H1 (cell line): ENCODE measurements at regions not wholly inside any gene's neighbourhood (a gene's known extent, or its start where the extent isn't known, plus 50 kb on each side); places are given as distances from the start of the nearest gene placed in this dataset.

ENCODE experiments used
- CTCF ChIA-PET: fragments of 300-600 bp; sonication (Branson Sonifier 250); formaldehyde crosslinking; loops from one replicate; lab custom pipeline; 2021; ENCODE audit not compliant: partially characterized antibody; lab: Charles Lee
- POLR2A ChIA-PET: fragments of 300-600 bp; sonication (Branson Sonifier 250); formaldehyde crosslinking; loops from one replicate; lab custom pipeline; 2021; ENCODE audit warnings: inconsistent platforms; ENCODE audit not compliant: partially characterized antibody; lab: Charles Lee
- DNase-seq, 2 experiments: peaks; one replicate each; pipeline versions ENCODE4 v3.0.0 to v3.0.0-alpha.2; 2010 to 2022; ENCODE audit warnings: low spot score in 2 of 2, low read depth in 1 of 2, mixed read lengths in 1 of 2
- FAIRE-seq: peaks from 2 replicates; lab custom pipeline; 2011; peaks lifted over from hg19 to GRCh38; lab: Jason Lieb, UNC
- H2AFZ ChIP-seq: 2 replicates; pipeline ENCODE4 v1.8.1; 2012; ENCODE audit warnings: low read length, inconsistent platforms
- H2AK5ac ChIP-seq: 2 replicates; pipeline ENCODE4 v1.6.1; 2013; ENCODE audit warnings: low read depth, low read length
- H2BK120ac ChIP-seq: replicated peaks from 2 replicates; pipeline ENCODE3; 2013; ENCODE audit warnings: low read depth, low read length, inconsistent platforms
- H2BK12ac ChIP-seq: 2 replicates; pipeline ENCODE4 v1.6.1; 2013; ENCODE audit warnings: low read depth, low read length
- H2BK15ac ChIP-seq: 2 replicates; pipeline ENCODE4 v1.6.1; 2013; ENCODE audit warnings: low read length
- H2BK20ac ChIP-seq: 2 replicates; pipeline ENCODE4 v1.6.1; 2013; ENCODE audit warnings: low read length
- H2BK5ac ChIP-seq: 2 replicates; pipeline ENCODE4 v1.6.1; 2013; ENCODE audit warnings: low read depth, low read length
- H3K14ac ChIP-seq: 2 replicates; pipeline ENCODE4 v1.6.1; 2013; ENCODE audit warnings: inconsistent platforms; ENCODE audit not compliant: insufficient read length
- H3K18ac ChIP-seq: 2 replicates; pipeline ENCODE4 v1.6.1; 2013; ENCODE audit warnings: low read length; ENCODE audit errors: extremely low read depth
- H3K23ac ChIP-seq: 2 replicates; pipeline ENCODE4 v1.6.1; 2013; ENCODE audit warnings: inconsistent platforms; ENCODE audit not compliant: insufficient read length
- H3K23me2 ChIP-seq: 2 replicates; pipeline ENCODE4 v1.6.1; 2013; ENCODE audit warnings: low read depth, low read length
- H3K27ac ChIP-seq: 2 replicates; pipeline ENCODE4 v1.6.1; 2011; ENCODE audit warnings: low read depth, low read length, inconsistent platforms
- H3K27me3 ChIP-seq, 4 experiments: replicated peaks in 1 of 4; 1 replicate in 1 of 4; 2 replicates in 3 of 4; pipeline versions ENCODE4 v1.6.1 to v1.8.1; 2011 to 2013; ENCODE audit warnings: low read length in 3 of 4, mild to moderate bottlenecking in 3 of 4, inconsistent platforms in 2 of 4, mixed read lengths in 2 of 4, moderate library complexity in 1 of 4; ENCODE audit not compliant: control insufficient read depth in 3 of 4, insufficient read depth in 3 of 4; ENCODE audit errors: extremely low read depth in 1 of 4
- H3K36me3 ChIP-seq, 4 experiments: 2 replicates each; pipeline versions ENCODE4 v1.6.1 to v1.8.1; 2011 to 2013; ENCODE audit warnings: mild to moderate bottlenecking in 4 of 4, low read length in 3 of 4, moderate library complexity in 2 of 4, control low read depth in 1 of 4, inconsistent platforms in 1 of 4; ENCODE audit not compliant: insufficient read depth in 4 of 4, control insufficient read depth in 2 of 4
- H3K4ac ChIP-seq: replicated peaks from 2 replicates; pipeline ENCODE3; 2013; ENCODE audit warnings: low read length, low read depth, mixed read lengths, inconsistent platforms; ENCODE audit not compliant: insufficient read length
- H3K4me1 ChIP-seq, 4 experiments: replicated peaks in 1 of 4; 1 replicate in 1 of 4; 2 replicates in 3 of 4; pipeline versions ENCODE4 v1.6.1 to v1.8.1; 2011 to 2013; ENCODE audit warnings: low read length in 3 of 4, inconsistent platforms in 2 of 4, mixed read lengths in 1 of 4; ENCODE audit not compliant: insufficient read depth in 4 of 4, control insufficient read depth in 3 of 4
- H3K4me2 ChIP-seq, 2 experiments: 2 replicates each; pipeline versions ENCODE4 v1.6.1 to v1.8.1; 2011 to 2013; ENCODE audit warnings: low read depth in 2 of 2, low read length in 2 of 2, control low read depth in 1 of 2, inconsistent platforms in 1 of 2, mild to moderate bottlenecking in 1 of 2; ENCODE audit not compliant: insufficient read depth in 1 of 2
- H3K4me3 ChIP-seq, 4 experiments: fragments of 200-600, 300-600 bp in 1 of 4; sonication (generic), shearing (Covaris generic), sonication (Bioruptor Twin) in 1 of 4; 2 replicates each; pipeline versions ENCODE4 v1.5.1 to v1.8.1; 2011 to 2016; ENCODE audit warnings: low read length in 4 of 4, low read depth in 3 of 4, control low read depth in 2 of 4, inconsistent platforms in 2 of 4, mild to moderate bottlenecking in 2 of 4, mixed read lengths in 1 of 4, moderate library complexity in 1 of 4; ENCODE audit not compliant: insufficient read depth in 2 of 4; ENCODE audit errors: extremely low read depth in 1 of 4
- H3K56ac ChIP-seq: replicated peaks from 2 replicates; pipeline ENCODE3; 2013; ENCODE audit warnings: low read depth, mild to moderate bottlenecking, mixed read lengths, low read length, inconsistent platforms; ENCODE audit not compliant: insufficient read length
- H3K79me1 ChIP-seq: 2 replicates; pipeline ENCODE4 v1.6.1; 2013; ENCODE audit warnings: low read depth, low read length, control low read depth
- H3K79me2 ChIP-seq, 2 experiments: 2 replicates each; pipeline versions ENCODE4 v1.6.1 to v1.8.1; 2012 to 2013; ENCODE audit warnings: low read length in 2 of 2, mild to moderate bottlenecking in 2 of 2, inconsistent platforms in 1 of 2; ENCODE audit not compliant: insufficient read depth in 2 of 2, control insufficient read depth in 1 of 2
- H3K9ac ChIP-seq, 4 experiments: replicated peaks in 1 of 4; 1 replicate in 1 of 4; 2 replicates in 3 of 4; pipeline versions ENCODE4 v1.6.1 to v1.8.1; 2011 to 2013; ENCODE audit warnings: low read depth in 3 of 4, low read length in 3 of 4, control low read depth in 2 of 4, mild to moderate bottlenecking in 2 of 4, moderate library complexity in 2 of 4, inconsistent platforms in 1 of 4; ENCODE audit errors: extremely low read depth in 1 of 4
- H3K9me3 ChIP-seq, 2 experiments: 2 replicates each; pipeline versions ENCODE4 v1.6.1 to v1.8.1; 2012 to 2013; ENCODE audit warnings: mild to moderate bottlenecking in 2 of 2, moderate library complexity in 2 of 2, control low read depth in 1 of 2, inconsistent platforms in 1 of 2, low read depth in 1 of 2, low read length in 1 of 2, mixed read lengths in 1 of 2; ENCODE audit not compliant: insufficient read depth in 2 of 2
- H4K20me1 ChIP-seq, 2 experiments: replicated peaks in 1 of 2; 2 replicates each; pipeline versions ENCODE3 to v1.8.1; 2011 to 2013; ENCODE audit warnings: inconsistent platforms in 2 of 2, low read length in 2 of 2, mild to moderate bottlenecking in 1 of 2; ENCODE audit not compliant: insufficient read depth in 2 of 2, control insufficient read depth in 1 of 2
- H4K5ac ChIP-seq: 2 replicates; pipeline ENCODE4 v1.6.1; 2013; ENCODE audit warnings: low read length, low read depth, mixed read lengths, inconsistent platforms; ENCODE audit not compliant: insufficient read length
- H4K8ac ChIP-seq: 2 replicates; pipeline ENCODE4 v1.8.0; 2013; ENCODE audit warnings: mild to moderate bottlenecking, moderate library complexity, low read length, inconsistent platforms; ENCODE audit not compliant: insufficient read depth; ENCODE audit errors: extremely low read depth
- H4K91ac ChIP-seq: replicated peaks from 2 replicates; pipeline ENCODE3; 2013; ENCODE audit warnings: low read length, mixed read lengths, inconsistent platforms; ENCODE audit not compliant: insufficient read length
- KDM4A ChIP-seq: IDR thresholded peaks from one replicate; pipeline ENCODE4 v1.7.1; 2012; ENCODE audit warnings: low read depth, mild to moderate bottlenecking, moderate library complexity, low read length, inconsistent platforms; ENCODE audit not compliant: severe bottlenecking
- SIX5 ChIP-seq: IDR thresholded peaks from 2 replicates; pipeline ENCODE4 v1.6.1; 2011; ENCODE audit warnings: mild to moderate bottlenecking, low read depth, low read length

DNA sequence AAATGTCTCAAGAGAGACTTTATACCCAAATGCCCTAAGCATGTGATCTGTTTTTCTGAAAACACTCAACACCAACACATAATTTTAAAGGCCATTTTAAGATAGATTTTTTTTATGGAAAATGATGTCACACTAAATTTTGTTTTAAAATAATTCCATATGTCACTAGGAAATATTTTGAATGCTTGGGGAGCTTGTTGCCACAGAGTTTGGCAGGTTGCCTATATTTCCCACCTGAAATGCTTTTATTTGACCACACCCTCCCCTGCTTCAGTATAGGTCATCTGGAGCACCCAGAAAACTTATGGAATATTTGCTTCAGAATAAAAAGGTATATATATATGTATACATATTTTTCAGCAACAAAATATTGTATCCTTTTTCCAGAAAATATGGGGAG, 180.0 kb upstream of the ANK3 start:
- Histone ChIP-seq H3K9me3 (peaks cover 5% of the 10 kb centered on the region in 2 experiments; a peak in 2 of 4 replicates), H3K79me2 (no peaks in the 10 kb centered on the region), H3K27me3 (no peaks in the 10 kb centered on the region), H3K4me3 (no peak overlapping the region), H3K36me3 (no peaks in the 10 kb centered on the region), H2AFZ (no peak overlapping the region), H3K4ac (no peak overlapping the region), H4K91ac (no peak overlapping the region), H2BK20ac (no peak overlapping the region), H3K18ac (no peak overlapping the region), H4K5ac (no peak overlapping the region), H3K4me2 (no peak overlapping the region), H3K23me2 (no peaks in the 10 kb centered on the region; the same call in 1 of the 2 replicates), H4K20me1 (no peaks in the 10 kb centered on the region), H3K4me1 (peaks cover 0 to 14% (median 12%) of the 10 kb centered on the region in 4 experiments), H4K8ac (no peak overlapping the region), H2BK5ac (no peak overlapping the region), H3K23ac (no peak overlapping the region), H3K9ac (no peak overlapping the region), H2BK15ac (no peak overlapping the region), H2BK120ac (no peak overlapping the region), H3K79me1 (no peaks in the 10 kb centered on the region), H3K27ac (no peak overlapping the region), H3K56ac (no peak overlapping the region), H3K14ac (no peak overlapping the region), H2AK5ac (no peak overlapping the region), H2BK12ac (no peak overlapping the region)
- FAIRE-seq (no peak), DNase-seq (no peak)
- ChIA-PET POLR2A (no interaction called here), CTCF (interaction anchor here (1.0 kb wide), 1 partner anchor 119 kb away, joined by 3 read pairs; no protein-coding TSS in a partner anchor)
- TF ChIP-seq SIX5 (no peak), KDM4A (no peak)
